Endodermal cell (in vitro differentiated cells): ENCODE measurements at regions not wholly inside any gene's neighbourhood (a gene's known extent, or its start where the extent isn't known, plus 50 kb on each side); places are given as distances from the start of the nearest gene placed in this dataset.

Source experiments
- DNase-seq: peaks from one replicate; pipeline ENCODE4 v3.0.0-alpha.2; 2017
- H3K27ac ChIP-seq: 2 replicates; pipeline ENCODE4 v1.5.1; 2013; ENCODE audit warnings: mild to moderate bottlenecking, low read depth, low read length, moderate library complexity
- H3K27me3 ChIP-seq: 2 replicates; pipeline ENCODE4 v1.6.1; 2013; ENCODE audit warnings: mild to moderate bottlenecking, low read length, moderate library complexity; ENCODE audit not compliant: insufficient read depth, control insufficient read depth, poor library complexity, severe bottlenecking
- H3K36me3 ChIP-seq: 2 replicates; pipeline ENCODE4 v1.7.0; 2013; ENCODE audit warnings: mild to moderate bottlenecking, low read length, moderate library complexity; ENCODE audit not compliant: control insufficient read depth, insufficient read depth
- H3K4me1 ChIP-seq: one replicate; pipeline ENCODE4 v1.7.0; 2013; ENCODE audit warnings: low read length; ENCODE audit not compliant: control insufficient read depth, insufficient read depth
- H3K4me3 ChIP-seq: 2 replicates; pipeline ENCODE4 v1.5.1; 2013; ENCODE audit warnings: mild to moderate bottlenecking, low read length, moderate library complexity
- H3K9ac ChIP-seq: 2 replicates; pipeline ENCODE4 v1.6.1; 2013; ENCODE audit warnings: mild to moderate bottlenecking, low read length, moderate library complexity; ENCODE audit not compliant: poor library complexity, severe bottlenecking; ENCODE audit errors: extremely low read depth
- H3K9me3 ChIP-seq: 2 replicates; pipeline ENCODE4 v1.6.1; 2013; ENCODE audit warnings: mild to moderate bottlenecking, low read length, moderate library complexity; ENCODE audit not compliant: control insufficient read depth
- H3K27ac Mint-ChIP-seq: 2 replicates; pipeline ENCODE4 v1.8.0; 2020; ENCODE audit warnings: mixed read lengths
- H3K27me3 Mint-ChIP-seq: 2 replicates; pipeline ENCODE4 v1.8.0; 2021; ENCODE audit warnings: mild to moderate bottlenecking, mixed read lengths; ENCODE audit not compliant: insufficient read depth
- H3K36me3 Mint-ChIP-seq: 2 replicates; pipeline ENCODE4 v1.8.0; 2020; ENCODE audit warnings: low read depth, mixed read lengths
- H3K4me1 Mint-ChIP-seq: 2 replicates; pipeline ENCODE4 v1.8.0; 2020; ENCODE audit warnings: mixed read lengths
- H3K4me3 Mint-ChIP-seq: 2 replicates; pipeline ENCODE4 v1.8.0; 2020; ENCODE audit warnings: mild to moderate bottlenecking, moderate library complexity, mixed read lengths
- H3K9me3 Mint-ChIP-seq: 2 replicates; pipeline ENCODE4 v1.8.0; 2020; ENCODE audit warnings: mild to moderate bottlenecking, mixed read lengths
- WGBS, 2 experiments: methylation state at CpG; one replicate each; pipeline versions ENCODE4 v1.1.5 to v1.1.7; 2013; ENCODE audit warnings: missing lambda C conversion rate in 2 of 2, mixed read lengths in 1 of 2; ENCODE audit not compliant: insufficient coverage in 1 of 2, insufficient read length in 1 of 2; 5-methylcytosine and 5-hydroxymethylcytosine counted together
- TF ChIP-seq, protein P1 (sequence below): fragments of 200-600 bp; sonication (generic); conservative IDR thresholded peaks from 2 replicates; pipeline ENCODE4 v1.5.0; 2021; ENCODE audit warnings: antibody characterized with exemption, mild to moderate bottlenecking

DNA sequence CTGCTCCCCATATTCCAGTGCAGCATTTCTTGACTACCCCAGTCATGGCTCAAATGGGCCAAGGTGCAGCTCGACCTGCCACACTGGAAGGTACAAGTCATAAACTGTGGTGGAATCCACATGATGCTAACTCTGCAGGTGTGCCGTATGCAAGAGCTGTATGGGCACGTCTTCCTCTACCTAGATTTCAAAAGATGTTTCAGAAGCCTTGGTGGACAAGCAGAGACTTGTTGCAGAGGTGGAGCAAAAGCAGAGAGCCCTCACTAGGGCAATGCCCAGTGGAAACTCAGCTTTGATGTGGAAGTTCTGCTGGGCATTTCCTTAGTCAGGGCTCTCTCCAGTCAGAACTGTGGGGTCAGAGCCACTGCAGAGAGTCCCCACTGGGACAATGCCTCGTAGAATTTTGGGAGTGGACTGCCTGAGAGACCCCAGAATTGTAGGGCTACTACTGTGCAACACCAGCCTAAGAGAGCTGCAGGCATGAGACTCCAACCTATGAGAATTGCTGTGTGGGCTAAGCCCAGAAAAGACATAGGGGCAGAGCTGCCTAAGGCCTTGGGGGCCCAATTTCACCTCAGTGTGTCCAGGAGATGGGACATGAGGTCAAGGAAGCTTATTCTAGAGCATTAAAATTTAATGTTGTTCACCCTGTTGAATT, 65.7 kb downstream of the BEX3 start:
- TF ChIP-seq, protein P1, sequence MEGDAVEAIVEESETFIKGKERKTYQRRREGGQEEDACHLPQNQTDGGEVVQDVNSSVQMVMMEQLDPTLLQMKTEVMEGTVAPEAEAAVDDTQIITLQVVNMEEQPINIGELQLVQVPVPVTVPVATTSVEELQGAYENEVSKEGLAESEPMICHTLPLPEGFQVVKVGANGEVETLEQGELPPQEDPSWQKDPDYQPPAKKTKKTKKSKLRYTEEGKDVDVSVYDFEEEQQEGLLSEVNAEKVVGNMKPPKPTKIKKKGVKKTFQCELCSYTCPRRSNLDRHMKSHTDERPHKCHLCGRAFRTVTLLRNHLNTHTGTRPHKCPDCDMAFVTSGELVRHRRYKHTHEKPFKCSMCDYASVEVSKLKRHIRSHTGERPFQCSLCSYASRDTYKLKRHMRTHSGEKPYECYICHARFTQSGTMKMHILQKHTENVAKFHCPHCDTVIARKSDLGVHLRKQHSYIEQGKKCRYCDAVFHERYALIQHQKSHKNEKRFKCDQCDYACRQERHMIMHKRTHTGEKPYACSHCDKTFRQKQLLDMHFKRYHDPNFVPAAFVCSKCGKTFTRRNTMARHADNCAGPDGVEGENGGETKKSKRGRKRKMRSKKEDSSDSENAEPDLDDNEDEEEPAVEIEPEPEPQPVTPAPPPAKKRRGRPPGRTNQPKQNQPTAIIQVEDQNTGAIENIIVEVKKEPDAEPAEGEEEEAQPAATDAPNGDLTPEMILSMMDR = no peak
- no peak overlapping the region for H3K4me3 ChIP-seq
- Mint-ChIP-seq H3K27ac (peak overlapping the region; percentile 95), H3K9me3 (peaks cover 9% of the 10 kb centered on the region), H3K4me1 (peaks cover 76% of the 10 kb centered on the region), H3K36me3 (no peaks in the 10 kb centered on the region), H3K27me3 (no peaks in the 10 kb centered on the region), H3K4me3 (peak overlapping the region; percentile 41)
- no peak overlapping the region for H3K27ac ChIP-seq
- no peaks in the 10 kb centered on the region for H3K36me3 ChIP-seq
- no peak for DNase-seq
- H3K4me1 ChIP-seq = peaks cover 10% of the 10 kb centered on the region
- H3K9ac ChIP-seq = no peak overlapping the region
- no peaks in the 10 kb centered on the region for H3K27me3 ChIP-seq
- 86 to 89% methylated on average over 3 to 4 of the region's 4 CpGs for WGBS, 2 experiments
- no peaks in the 10 kb centered on the region for H3K9me3 ChIP-seq

- Mint-ChIP-seq H3K36me3 (no peaks in the 10 kb centered on the region), H3K27me3 (no peaks in the 10 kb centered on the region), H3K27ac (no peak overlapping the region), H3K4me3 (no peak overlapping the region), H3K4me1 (peaks cover 71% of the 10 kb centered on the region), H3K9me3 (peaks cover 8% of the 10 kb centered on the region)
- H3K4me1 ChIP-seq = peaks cover 10% of the 10 kb centered on the region
- H3K27me3 ChIP-seq = no peaks in the 10 kb centered on the region
- WGBS, 2 experiments = 86% methylated on average over 6 of the region's 6 CpGs; no CpG with 5 or more reads in 1 of the 2 experiments
- H3K27ac ChIP-seq = no peak overlapping the region
- no peak overlapping the region for H3K9ac ChIP-seq
- no peak for DNase-seq
- TF ChIP-seq, protein P1 = no peak
- no peaks in the 10 kb centered on the region for H3K9me3 ChIP-seq
- H3K36me3 ChIP-seq = no peaks in the 10 kb centered on the region
- no peak overlapping the region for H3K4me3 ChIP-seq
Measured at GRCh38 chrX:103442536-103442901, 66.2 kb downstream of the BEX3 start.

DNA sequence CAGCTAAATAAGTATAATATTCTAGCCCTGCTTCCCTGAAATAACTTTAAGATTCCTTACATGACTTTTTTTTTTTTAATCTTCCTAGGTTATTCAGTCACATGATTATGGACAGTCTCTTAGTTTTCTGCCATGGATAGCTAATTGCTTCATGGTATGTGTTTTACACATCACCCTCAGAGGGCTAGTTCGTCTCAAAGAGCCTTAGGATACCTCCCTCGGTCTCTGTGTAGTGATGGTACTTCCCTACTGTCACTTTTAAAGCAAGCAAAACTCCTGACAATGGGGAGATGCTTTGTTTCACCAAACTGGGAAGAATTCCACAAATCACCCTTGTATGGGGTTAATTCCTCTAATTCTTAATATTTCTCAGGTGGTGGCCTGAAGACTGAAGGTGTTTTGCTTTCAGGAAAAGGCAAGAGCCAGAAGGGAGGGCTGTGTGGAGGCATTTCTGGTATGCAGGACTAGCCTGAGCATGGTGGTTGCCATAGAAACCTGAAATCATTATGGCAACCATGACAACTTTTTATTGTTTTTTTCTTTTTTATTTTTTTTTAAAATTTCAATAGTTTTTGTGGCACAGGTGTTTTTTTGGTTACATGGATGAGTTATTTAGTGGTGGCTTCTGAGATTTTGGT, 70.4 kb downstream of the BEX3 start:
- TF ChIP-seq, protein P1 = no peak
- Histone ChIP-seq H3K9me3 (peaks cover 15% of the 10 kb centered on the region), H3K9ac (no peak overlapping the region), H3K4me1 (peaks cover 7% of the 10 kb centered on the region), H3K27me3 (no peaks in the 10 kb centered on the region), H3K36me3 (peaks cover 16% of the 10 kb centered on the region), H3K4me3 (no peak overlapping the region), H3K27ac (peak overlapping the region; percentile 57)
- peak; percentile 71 for DNase-seq
- no peak overlapping the region for H3K4me3 Mint-ChIP-seq
- peaks cover 28% of the 10 kb centered on the region for H3K36me3 Mint-ChIP-seq
- WGBS, 2 experiments = 65 to 70% methylated on average over 2 of the region's 2 CpGs
- no peak overlapping the region for H3K27ac Mint-ChIP-seq
- peaks cover 33% of the 10 kb centered on the region for H3K4me1 Mint-ChIP-seq
- peaks cover 39% of the 10 kb centered on the region for H3K9me3 Mint-ChIP-seq
- H3K27me3 Mint-ChIP-seq = no peaks in the 10 kb centered on the region
